Panc1 (cell line): ENCODE measurements at regions not wholly inside any gene's neighbourhood (a gene's known extent, or its start where the extent isn't known, plus 50 kb on each side); places are given as distances from the start of the nearest gene placed in this dataset.

ENCODE experiments used
- ATAC-seq: fragments of 200-7000 bp; cut with Tn5 transposase; 2 replicates; pipeline ENCODE4 v1.9.1; 2020; ENCODE audit warnings: mild to moderate bottlenecking, moderate library complexity
- BruUV-seq: library from RNA; stranded (reverse); fragments of 400-500 nt; replicated peaks from 2 replicates; lab custom pipeline; 2021; lab: Mats Ljungman, UMichigan
- CTCF ChIA-PET: fragments of 300-600 bp; sonication (Branson Sonifier 250); formaldehyde crosslinking; loops from one replicate; lab custom pipeline; 2022; ENCODE audit warnings: antibody characterized with exemption; lab: Charles Lee
- POLR2A ChIA-PET: fragments of 300-600 bp; sonication (Branson Sonifier 250); formaldehyde crosslinking; loops from one replicate; lab custom pipeline; 2022; ENCODE audit warnings: antibody characterized with exemption; lab: Charles Lee
- DNase-seq: peaks from one replicate; pipeline ENCODE4 v3.0.0-alpha.2; 2010; ENCODE audit warnings: low read depth, low spot score
- H3K27ac ChIP-seq: 2 replicates; pipeline ENCODE4 v1.5.1; 2011; ENCODE audit warnings: mild to moderate bottlenecking, low read length, inconsistent platforms
- H3K27me3 ChIP-seq: fragments of 200-500 bp; sonication (Bioruptor generic); 2 replicates; pipeline ENCODE4 v1.6.0; 2014; ENCODE audit warnings: low read length, inconsistent platforms; ENCODE audit not compliant: control insufficient read depth, insufficient read depth
- H3K36me3 ChIP-seq: fragments of 200-500 bp; sonication (Bioruptor generic); 2 replicates; pipeline ENCODE4 v1.5.1; 2014; ENCODE audit warnings: inconsistent platforms, mild to moderate bottlenecking, low read length, moderate library complexity; ENCODE audit not compliant: control insufficient read depth, insufficient read depth
- H3K4me1 ChIP-seq: 2 replicates; pipeline ENCODE4 v1.5.1; 2011; ENCODE audit warnings: inconsistent platforms, mild to moderate bottlenecking, low read length, moderate library complexity; ENCODE audit not compliant: control insufficient read depth, insufficient read depth
- H3K4me3 ChIP-seq, 2 experiments: 2 replicates each; pipeline ENCODE4 v1.5.1; 2011 to 2012; ENCODE audit warnings: low read depth in 2 of 2, low read length in 2 of 2, mild to moderate bottlenecking in 2 of 2, inconsistent platforms in 1 of 2, moderate library complexity in 1 of 2
- H3K9me3 ChIP-seq: fragments of 200-500 bp; sonication (Bioruptor generic); 2 replicates; pipeline ENCODE4 v1.5.1; 2014; ENCODE audit warnings: low read depth, mild to moderate bottlenecking, inconsistent platforms, low read length, moderate library complexity; ENCODE audit not compliant: control insufficient read depth, insufficient read depth
- CTCF ChIP-seq: fragments of 450-650 bp; IDR thresholded peaks from 2 replicates; pipeline ENCODE4 v1.5.1; 2017; ENCODE audit warnings: mild to moderate bottlenecking
- POLR2AphosphoS5 ChIP-seq: IDR thresholded peaks from 2 replicates; pipeline ENCODE4 v1.6.1; 2012; ENCODE audit warnings: mild to moderate bottlenecking, low read depth, low read length, moderate library complexity
- REST ChIP-seq, 2 experiments: IDR thresholded peaks; 2 replicates each; pipeline ENCODE4 v1.6.1; 2011 to 2012; ENCODE audit warnings: low read depth in 2 of 2, control low read depth in 1 of 2, low read length in 1 of 2, mild to moderate bottlenecking in 1 of 2, moderate library complexity in 1 of 2; ENCODE audit not compliant: insufficient read depth in 1 of 2
- SIN3A ChIP-seq: IDR thresholded peaks from 2 replicates; pipeline ENCODE4 v1.6.1; 2012; ENCODE audit warnings: low read depth, mild to moderate bottlenecking, low read length, moderate library complexity, borderline replicate concordance; ENCODE audit not compliant: insufficient read depth
- TCF7L2 ChIP-seq: IDR thresholded peaks from 2 replicates; pipeline ENCODE4 v1.6.1; 2011; ENCODE audit warnings: mild to moderate bottlenecking, low read depth, low read length, inconsistent platforms
- in situ Hi-C: cut with HindIII; loops from 2 replicates; pipeline ENCODE4 v1.10.0; 2016; ENCODE audit warnings: low sequenced_read_pairs, low pct_unique_long_range_greater_than_20kb
- intact Hi-C: fragments of 100-400 bp; cut with micrococcal nuclease; formaldehyde crosslinking; loops from one replicate; pipeline ENCODE4 v1.10.0; 2022; ENCODE audit not compliant: unreplicated experiment

- ATAC-seq = no peak
- POLR2A ChIA-PET = no interaction called here
- no TSS peak for BruUV-seq
- intact Hi-C loops = no loop called here
- Histone ChIP-seq H3K27me3 (no peaks in the 10 kb centered on the region), H3K4me3 (no peak overlapping the region), H3K4me1 (no peaks in the 10 kb centered on the region), H3K36me3 (no peaks in the 10 kb centered on the region), H3K27ac (no peak overlapping the region), H3K9me3 (no peaks in the 10 kb centered on the region)
- TF ChIP-seq CTCF (no peak), SIN3A (no peak), REST (IDR thresholded peaks at IDR 0.05; ENCODE audit: insufficient read depth in 1 of 2, low read depth in 2 of 2, low read length in 1 of 2) (no peak), TCF7L2 (no peak), POLR2AphosphoS5 (no peak)
- CTCF ChIA-PET = no interaction called here
- in situ Hi-C loops = no loop called here
- DNase-seq = no peak
Observed at GRCh38 chr7:46393142-46393541, 472.1 kb upstream of the IGFBP3 start.

- no peak overlapping the region for H3K4me3 ChIP-seq
- POLR2A ChIA-PET = no interaction called here
- ATAC-seq = 0 out of 2 replicates have a peak, but pooled peaks have one; percentile 53
Observed at GRCh38 chr7:46391231-46392201, 470.4 kb upstream of the IGFBP3 start.

More at GRCh38 chr7:46391231-46392201, 470.4 kb upstream of the IGFBP3 start:
- TF ChIP-seq REST (IDR thresholded peaks at IDR 0.05; ENCODE audit: insufficient read depth in 1 of 2, low read depth in 2 of 2, low read length in 1 of 2) = no peak
- 0 out of 2 replicates have a peak, but pooled peaks have one; percentile 40 for TF ChIP-seq TCF7L2
- no peak for TF ChIP-seq CTCF
- no peak for TF ChIP-seq POLR2AphosphoS5
- no peak for TF ChIP-seq SIN3A
- CTCF ChIA-PET = no interaction called here
- DNase-seq = no peak
- no peaks in the 10 kb centered on the region for H3K9me3 ChIP-seq
- no TSS peak for BruUV-seq
- in situ Hi-C loops = no loop called here
- H3K27ac ChIP-seq = no peak overlapping the region
- no peaks in the 10 kb centered on the region for H3K4me1 ChIP-seq
- no peaks in the 10 kb centered on the region for H3K27me3 ChIP-seq
- intact Hi-C loops = no loop called here
- no peaks in the 10 kb centered on the region for H3K36me3 ChIP-seq
